GM18507 (cell line): ENCODE measurements at regions not wholly inside any gene's neighbourhood (a gene's known extent, or its start where the extent isn't known, plus 50 kb on each side); places are given as distances from the start of the nearest gene placed in this dataset.

Source experiments
- DNase-seq: peaks from one replicate; pipeline ENCODE4 v3.0.0; 2011; ENCODE audit warnings: low read depth; ENCODE audit not compliant: insufficient read length; ENCODE audit errors: extremely low spot score
- FAIRE-seq: peaks from 2 replicates; lab custom pipeline; 2011; peaks lifted over from hg19 to GRCh38; lab: Jason Lieb, UNC

DNA sequence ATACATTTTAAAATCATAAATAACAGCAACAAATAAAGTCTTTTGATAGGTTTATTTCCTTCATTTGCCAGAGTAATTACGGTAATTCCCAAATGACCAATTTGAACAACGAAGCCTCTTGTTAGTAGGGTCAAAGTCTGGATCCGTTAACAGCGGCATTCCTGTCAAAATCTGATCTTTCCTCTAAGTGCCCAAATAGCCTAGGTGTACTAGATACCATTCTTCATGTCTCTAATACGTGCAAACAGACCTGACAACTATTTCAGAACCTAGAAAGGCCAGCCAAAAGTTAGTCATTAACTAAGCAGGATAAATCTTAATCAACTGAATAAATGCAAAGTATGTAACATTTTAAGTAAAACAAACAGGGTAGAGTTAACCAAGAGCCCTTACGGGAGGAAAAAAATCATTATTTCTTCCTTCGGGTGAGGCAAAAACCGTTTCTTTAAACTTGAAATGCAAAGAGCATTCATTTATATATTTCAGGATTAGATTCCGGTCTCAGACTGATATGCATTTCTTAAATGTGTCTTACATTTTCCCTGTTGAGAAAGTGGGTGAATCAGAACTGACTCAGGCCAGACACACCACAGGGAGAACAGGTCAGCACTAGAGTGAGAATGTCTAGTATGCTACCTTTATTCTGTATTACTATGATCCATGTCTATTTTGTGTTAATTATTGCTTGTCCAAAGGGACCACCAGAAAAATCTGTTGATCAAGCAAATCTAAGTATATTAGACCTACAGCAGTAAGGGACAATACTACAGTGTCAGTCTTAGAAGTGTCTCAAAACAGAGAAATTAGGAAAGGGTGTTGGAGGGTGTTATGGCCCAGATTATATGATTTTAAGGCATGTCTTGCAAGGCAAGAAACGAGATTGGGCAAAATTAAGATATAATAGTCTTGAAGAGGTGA lies 141.5 kb upstream of the NDUFV2 start:
- FAIRE-seq: no peak
- no peak for DNase-seq

DNA sequence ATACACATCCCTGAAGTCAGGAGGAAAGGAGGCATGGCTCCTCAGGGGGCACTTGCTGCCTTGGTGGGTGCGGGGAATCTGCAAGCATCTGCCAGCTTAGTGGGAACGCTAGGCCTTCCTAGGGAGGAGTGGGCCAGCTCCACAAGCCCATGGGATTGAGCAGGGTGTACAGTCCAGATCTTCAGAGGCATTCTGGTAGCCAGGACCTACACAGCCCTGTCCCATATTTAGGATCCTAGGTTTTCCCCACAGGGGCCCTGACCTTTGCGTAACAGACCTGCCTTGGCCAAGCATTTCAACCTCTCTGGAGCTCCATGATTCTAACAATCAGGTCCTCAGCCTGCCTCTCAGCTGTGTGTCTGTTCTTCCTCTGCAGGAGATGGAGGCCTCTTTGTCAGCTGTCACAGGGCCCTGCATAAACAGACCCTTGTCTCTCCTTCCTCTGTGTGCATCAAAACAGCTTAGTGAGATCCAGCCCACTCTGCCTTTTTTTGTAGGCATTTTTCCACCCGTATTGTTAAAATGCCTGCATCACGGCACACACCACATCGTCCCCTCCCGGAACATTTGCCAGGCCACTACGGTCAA lies 140.2 kb upstream of the NDUFV2 start:
- no peak for FAIRE-seq
- no peak for DNase-seq

DNA sequence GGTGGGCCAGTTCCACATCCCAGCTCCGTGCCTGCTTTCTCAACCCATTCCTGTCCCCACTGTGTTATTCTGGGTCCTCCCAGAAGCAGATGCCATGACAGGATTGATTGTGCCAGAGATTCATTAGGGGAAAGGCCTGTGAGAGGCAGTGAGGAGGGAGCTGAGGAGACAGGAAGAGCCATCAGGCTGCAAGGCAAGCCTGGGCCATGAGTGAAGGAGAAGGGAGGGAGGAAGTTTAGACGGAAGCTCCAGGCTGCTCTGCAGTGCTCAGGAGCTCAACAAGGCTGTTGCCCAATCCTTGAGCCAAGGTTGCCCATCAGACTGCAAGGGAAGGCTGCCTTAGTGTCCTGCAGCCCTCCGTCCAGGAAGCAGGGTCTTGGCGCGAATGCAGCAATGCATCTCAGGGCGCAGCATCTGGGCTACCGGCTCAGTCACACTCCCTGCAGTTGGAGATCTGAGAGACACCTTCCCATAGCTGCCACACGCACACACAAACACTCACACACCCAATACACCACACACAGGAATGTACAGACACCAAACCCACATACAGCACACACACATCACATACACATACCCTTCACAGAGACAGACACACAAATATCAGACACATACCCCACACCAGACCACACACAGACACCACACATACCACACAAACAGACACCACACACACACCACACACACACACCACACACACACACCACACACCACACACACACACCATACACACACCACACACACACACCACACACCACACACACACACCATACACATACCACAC lies 139.5 kb upstream of the NDUFV2 start:
- FAIRE-seq: no peak
- no peak for DNase-seq

DNA sequence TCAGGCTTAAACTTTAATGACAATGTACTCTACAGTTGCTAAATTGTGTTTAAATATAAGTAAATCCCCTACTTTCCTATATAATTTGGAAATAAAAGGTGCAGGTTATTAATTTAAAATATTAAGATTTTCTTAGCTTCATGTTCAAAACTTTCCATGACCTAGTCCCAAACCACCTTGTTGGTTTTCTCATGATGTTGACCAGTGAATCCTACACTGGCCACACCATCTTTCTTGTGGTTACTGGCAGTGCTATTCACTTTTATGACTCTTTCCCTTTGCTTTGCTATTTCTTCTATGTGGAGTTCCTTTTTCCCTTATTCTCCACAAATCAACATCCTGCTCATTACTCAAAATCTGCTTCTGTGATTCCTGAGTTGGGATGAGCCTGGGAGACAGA lies 138.6 kb upstream of the NDUFV2 start:
- FAIRE-seq: no peak
- DNase-seq: no peak

DNA sequence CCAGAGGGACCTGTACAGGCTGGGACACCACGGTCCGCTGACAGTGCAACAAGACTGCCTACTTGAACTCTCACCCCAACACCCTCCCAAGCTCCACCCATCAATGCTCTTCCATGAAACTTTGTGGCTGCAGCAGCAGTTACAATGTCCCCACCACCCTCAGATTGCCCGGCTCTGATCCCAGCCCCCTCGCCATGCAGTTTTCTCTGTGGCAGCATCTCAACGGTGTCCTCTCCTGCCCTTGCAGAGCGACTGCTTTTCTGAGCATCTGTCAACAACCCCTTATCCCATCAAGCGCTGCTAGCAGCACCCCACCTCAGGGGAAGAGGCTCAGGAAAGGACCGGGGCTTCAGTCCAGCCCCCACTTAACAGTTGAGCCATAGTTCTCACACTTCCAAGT lies 137.1 kb upstream of the NDUFV2 start:
- FAIRE-seq: no peak
- no peak for DNase-seq

DNA sequence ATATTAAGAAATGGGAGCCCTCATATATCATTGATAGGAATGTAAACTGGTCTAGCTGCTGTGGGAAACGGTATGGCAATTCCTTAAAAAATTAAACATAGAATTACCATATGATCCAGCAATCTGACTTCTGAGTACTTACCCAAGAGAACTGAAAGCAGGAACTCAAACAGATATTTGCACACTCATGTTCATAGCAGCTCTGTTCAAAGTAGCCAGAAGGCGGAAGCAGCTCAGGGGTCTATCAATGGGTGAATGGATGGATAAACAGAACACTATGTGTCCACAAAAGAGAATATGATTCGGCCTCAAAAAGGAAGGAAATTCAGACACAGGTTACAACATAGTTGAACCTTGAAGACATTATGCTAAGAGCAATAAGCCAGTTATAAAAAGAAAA lies 135.7 kb upstream of the NDUFV2 start:
- DNase-seq: no peak

DNA sequence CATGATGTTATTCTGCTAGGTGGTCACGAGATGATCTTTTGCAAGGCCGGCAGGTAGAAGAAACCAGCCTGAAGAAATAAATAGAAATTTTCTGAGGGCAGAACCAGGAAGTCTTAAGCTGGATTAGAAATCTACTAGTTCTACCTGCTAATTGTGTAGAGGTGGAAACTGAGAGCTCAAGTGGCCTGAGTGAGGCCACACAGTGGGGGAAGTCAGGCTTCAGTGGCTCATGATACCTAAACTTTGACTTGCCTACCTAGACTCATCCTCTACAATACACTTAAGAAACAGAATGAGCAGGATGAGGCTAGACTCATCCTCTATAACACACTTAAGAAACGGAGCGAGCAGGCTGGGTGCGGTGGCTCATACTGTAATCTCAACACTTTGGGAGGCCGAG lies 134.9 kb upstream of the NDUFV2 start:
- DNase-seq (no peak), FAIRE-seq (no peak)

More for the DNA sequence above, 135.7 kb upstream of the NDUFV2 start:
- FAIRE-seq: no peak

DNA sequence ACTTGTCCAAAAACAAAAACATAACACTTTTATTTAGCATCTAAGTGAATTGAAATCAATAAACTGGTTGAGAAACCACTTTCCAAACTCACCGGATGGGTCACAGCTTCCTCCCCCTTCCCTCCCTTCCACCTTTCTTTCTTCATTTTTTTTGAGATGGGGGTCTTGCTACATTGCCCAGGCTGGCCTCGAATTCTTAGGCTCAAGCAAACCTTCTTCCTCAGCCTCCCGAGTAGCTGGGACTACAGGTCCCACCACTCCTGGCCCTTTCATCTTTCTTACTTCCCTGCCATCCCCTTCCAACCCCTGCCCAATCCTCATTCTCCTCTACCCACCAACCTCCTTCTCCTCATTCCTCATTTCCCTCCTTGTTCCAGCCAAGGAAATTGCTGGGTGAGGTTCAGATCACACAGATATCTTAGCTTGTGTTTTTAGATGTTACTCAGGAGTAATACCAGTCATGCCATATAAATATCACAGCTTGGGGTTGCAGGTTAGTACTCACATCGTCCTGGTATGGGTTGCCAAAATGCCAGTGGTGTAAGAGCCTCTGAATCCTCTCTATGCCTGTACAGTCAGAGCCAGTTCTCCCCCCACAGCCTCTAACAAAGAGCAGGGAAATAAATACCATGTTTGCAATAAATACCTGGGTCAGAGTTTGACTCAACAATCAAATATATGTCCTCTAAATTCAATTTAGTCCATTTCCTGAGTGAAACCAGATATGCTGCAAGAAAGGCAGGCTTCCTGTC lies 132.7 kb upstream of the NDUFV2 start:
- no peak for DNase-seq
- no peak for FAIRE-seq

DNA sequence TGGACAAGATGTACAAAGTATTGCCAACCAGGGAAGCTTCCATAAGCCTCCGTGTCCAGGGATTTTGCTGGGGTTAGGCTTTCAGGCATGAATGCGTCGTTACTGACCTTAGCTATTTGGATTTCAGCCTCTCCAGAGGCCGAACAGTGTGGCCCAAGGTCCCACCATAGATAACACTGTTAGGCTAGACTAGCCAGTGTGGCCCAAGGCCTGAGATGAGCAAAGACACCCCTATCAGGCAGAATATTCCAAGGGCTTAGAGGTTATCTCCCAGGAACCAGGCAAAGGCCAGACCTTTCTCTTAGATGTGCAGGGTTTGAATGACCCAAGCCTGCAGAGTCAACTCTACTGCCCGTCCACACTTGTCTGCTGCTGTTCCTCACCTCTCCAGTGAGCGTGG lies 131.7 kb upstream of the NDUFV2 start:
- DNase-seq (no peak), FAIRE-seq (no peak)

DNA sequence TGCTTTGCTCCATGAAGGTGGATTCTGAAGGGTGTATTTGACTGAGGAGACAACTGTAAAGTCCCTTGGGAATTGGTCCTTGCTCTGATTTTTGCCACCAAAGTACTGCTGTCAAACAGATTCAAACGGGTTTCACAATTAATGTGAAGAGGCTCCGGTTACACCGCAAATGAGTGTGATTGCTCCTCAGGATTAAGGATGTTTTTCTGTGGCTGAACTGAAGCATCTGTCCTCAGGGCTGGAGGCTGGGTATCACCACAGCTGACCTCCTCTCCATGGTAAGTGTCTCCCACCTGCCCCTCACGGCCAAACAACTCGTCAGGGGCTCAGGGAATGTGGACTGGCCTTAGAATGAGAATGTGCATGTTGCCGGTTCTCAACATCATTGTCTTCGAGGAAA lies 130.4 kb upstream of the NDUFV2 start:
- DNase-seq (no peak), FAIRE-seq (no peak)

DNA sequence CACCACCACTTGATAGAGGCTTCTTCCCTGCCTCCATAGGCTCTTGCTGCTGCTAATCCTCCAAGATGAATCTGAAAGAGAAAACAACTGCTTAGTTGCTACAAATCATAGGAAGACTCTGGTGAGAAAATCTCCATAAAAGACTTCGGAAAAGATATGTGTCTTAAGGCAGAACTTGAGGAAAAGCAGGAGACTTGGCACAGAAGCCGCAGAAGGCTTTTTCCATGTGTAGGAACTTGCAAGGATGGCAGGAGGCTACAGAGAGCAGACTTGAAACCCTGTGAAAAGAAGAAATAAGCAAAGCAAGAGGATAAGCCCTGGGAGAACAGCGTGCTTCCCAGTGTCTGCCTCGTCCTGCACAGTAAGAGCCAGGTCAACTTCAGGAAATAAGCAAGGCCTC lies 128.2 kb upstream of the NDUFV2 start:
- DNase-seq (no peak), FAIRE-seq (no peak)

DNA sequence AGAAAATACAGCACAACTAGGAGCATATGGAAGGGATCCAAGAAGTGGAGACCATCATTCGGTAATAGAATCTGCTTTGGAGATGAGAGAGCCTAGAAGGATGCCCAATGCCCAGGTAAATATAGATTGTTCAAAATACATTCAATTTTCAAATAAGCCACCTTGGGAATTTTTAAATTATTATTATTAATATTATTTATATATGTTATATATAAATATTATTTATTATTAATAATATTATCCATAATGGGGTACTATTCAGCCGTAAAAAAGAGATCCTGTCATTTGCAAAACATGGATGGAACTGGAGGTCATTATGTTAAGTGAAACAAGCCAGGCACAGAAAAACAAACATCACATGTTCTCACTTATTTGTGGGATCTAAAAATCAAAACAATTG lies 127.8 kb upstream of the NDUFV2 start:
- DNase-seq (no peak), FAIRE-seq (no peak)

DNA sequence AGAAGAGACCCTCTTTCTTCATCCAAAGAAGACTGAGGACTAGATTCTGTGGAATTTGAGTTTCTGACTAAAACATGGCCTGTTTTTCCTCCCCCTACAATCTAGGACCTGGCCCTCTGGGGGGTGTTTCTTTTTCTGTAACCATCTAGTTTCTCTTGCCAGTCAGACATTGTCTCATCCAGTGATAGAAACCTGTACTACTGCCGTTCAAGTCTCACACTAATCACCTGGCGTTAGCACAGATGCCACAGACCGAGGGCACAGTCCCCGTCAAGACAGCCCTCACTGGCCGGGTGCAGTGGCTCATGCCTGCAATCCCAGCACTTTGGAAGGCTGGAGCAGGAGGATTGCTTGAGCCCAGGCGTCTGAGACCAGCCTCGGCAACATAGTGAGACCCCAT lies 126.9 kb upstream of the NDUFV2 start:
- DNase-seq (no peak), FAIRE-seq (no peak)

DNA sequence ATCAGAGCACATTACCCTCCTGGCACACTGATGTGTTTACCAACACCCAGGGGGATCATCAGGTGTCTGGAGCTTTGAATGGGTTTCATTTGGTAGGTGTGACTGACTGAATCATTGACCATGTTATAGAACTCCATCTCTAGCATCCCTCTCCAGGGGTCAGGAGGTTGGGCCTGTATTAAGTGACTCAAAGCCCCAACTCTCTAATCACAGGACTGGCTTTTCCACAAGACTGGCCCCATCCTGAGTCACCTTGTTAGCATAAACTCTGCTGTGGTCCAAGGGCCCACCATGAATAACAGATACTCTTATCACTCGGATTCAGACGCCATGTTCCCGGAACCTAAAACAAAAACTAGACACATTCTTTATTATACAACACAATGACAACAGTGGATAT lies 125.9 kb upstream of the NDUFV2 start:
- DNase-seq (no peak), FAIRE-seq (no peak)

DNA sequence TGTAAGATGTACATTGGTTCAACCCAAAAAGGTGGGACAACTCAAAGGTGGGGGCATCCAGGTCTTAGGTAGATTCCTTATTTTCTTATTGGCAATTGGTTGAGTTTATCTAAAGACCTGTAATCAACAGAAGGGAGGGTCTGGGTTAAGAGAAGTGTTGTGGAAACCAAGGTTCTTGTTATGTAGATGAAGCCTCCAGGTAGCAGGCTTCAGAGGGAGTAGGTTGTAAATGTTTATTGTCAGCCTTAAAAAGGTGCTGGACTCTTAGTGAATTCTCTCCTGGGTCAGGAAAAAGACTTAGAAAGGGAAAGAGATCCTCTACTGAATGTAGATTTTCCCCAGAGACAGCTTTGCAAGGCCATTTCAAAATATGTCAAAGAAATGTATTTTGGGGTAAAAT lies 125.3 kb upstream of the NDUFV2 start:
- FAIRE-seq: no peak
- DNase-seq: no peak

DNA sequence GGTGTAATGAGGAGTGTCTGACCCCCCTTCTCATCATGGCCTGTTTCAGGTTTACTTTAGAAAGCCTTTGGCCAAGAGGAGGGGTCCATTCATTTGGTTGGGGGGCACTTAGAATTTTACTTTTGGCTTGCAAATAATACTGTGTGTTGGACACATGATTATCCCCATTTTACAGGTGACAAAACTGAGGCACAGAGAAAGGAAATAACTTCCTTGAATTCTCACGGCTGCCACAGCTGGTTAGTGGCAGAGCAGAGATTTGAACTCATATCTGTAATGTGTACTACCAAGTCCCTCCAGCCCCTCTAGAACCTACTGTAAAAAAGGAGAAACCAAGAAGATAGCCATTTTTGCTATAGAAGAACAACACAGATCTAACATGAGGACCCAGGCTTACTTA lies 124.8 kb upstream of the NDUFV2 start:
- DNase-seq: no peak
- FAIRE-seq: no peak

DNA sequence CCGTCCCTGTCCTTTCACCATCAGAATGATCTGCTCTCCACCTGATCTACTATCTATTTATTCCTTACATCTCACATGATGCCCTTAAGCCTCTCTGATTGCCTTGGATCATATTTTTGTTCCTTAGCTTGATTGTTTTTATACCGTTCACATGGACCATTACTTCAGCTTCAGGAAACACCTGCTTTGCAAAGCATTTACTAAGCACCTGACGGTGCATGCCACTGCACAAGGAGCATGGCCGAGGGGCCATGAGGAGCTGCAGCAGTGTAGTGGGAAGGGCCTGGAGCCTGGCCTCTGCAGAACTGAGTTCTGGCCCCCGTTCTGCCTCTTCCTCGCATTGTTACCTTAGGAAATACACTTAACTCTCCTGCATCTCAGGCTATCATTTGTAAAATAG lies 124.1 kb upstream of the NDUFV2 start:
- FAIRE-seq: no peak
- no peak for DNase-seq

DNA sequence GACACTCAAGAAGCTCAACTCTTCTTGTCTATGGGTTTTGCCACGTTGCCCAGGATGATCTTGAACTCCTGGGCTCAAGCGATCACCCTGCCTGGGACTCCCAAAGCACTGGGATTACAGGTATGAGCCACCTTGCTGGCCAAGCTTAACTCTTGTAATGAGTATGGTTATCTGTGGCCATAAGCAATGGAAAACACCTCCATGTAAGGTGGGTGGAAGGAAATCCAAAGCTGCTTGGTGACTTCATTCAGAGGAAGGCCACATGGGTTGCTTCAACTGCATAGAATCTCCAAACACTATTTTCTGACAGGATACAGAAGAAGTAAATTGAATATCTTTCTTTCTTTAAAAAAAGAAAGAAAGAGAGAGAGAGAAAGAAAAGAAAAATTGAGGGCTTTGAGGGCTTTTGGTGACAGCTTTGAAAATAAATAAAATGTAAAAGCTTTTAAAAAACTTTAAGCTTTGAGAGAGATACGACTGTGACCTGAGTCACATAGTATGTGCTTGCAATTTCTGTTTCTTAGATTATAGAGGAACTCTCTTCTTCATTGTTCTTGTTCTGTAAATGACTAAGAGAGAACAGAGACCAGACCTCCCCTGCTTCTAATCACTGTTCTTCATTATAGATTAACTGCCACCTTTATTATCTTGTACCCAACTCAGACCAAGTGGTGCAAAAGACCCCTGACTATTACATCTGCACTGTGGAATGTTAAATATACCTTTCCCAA lies 123.1 kb upstream of the NDUFV2 start:
- DNase-seq: no peak
- no peak for FAIRE-seq

DNA sequence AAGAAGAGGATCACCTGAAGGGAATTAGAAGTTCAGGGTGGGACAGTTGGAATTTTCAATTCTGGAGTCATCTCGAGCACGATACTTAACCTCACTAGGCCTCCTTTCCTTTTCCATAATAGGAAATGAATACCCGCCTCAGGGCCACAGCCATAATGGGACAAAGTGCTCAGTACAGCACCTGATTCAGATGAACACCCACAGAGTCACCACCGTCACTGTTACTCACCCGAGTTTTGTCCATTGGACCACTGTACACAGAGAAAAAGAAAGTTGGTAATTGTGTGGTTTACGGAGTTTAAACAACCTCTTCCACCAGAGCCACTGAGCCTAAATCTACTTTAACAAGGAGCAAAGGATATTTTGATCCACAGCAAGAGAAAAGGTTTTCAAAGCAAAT lies 122.0 kb upstream of the NDUFV2 start:
- no peak for DNase-seq
- no peak for FAIRE-seq
